ENCODE measurements at regions not wholly inside any gene's neighbourhood (a gene's known extent, or its start where the extent isn't known, plus 50 kb on each side); places are given as distances from the start of the nearest gene placed in this dataset.

DNA sequence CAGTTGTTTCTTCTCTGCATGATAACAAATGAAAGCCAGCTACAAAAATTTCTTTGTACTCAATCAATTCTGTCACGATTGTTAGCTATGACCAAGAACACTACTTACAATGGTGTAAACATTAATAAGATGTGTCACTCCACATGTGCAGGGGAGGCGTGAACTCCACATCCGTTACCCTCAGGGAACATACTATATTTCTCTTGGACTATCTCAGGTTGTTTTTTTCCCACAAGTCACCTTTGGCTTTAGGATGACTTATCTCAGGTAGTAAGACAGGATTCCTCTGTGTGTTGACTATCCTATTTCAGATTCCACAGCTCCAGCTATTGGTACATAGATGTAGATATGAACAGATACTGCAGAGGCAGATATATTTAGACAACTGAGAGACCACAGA lies 423.3 kb upstream of the GRM7 start:
- H3K4me3 ChIP-seq (ENCODE audit: control insufficient read depth, low read depth, low read length): no peak overlapping the region
- DNase-seq (ENCODE audit: low read depth): no peak
- TF ChIP-seq, protein P1, sequence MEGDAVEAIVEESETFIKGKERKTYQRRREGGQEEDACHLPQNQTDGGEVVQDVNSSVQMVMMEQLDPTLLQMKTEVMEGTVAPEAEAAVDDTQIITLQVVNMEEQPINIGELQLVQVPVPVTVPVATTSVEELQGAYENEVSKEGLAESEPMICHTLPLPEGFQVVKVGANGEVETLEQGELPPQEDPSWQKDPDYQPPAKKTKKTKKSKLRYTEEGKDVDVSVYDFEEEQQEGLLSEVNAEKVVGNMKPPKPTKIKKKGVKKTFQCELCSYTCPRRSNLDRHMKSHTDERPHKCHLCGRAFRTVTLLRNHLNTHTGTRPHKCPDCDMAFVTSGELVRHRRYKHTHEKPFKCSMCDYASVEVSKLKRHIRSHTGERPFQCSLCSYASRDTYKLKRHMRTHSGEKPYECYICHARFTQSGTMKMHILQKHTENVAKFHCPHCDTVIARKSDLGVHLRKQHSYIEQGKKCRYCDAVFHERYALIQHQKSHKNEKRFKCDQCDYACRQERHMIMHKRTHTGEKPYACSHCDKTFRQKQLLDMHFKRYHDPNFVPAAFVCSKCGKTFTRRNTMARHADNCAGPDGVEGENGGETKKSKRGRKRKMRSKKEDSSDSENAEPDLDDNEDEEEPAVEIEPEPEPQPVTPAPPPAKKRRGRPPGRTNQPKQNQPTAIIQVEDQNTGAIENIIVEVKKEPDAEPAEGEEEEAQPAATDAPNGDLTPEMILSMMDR (conservative IDR thresholded peaks at IDR 0.05; ENCODE audit: control insufficient read depth, insufficient read depth, low read depth, low read length): no peak

DNA sequence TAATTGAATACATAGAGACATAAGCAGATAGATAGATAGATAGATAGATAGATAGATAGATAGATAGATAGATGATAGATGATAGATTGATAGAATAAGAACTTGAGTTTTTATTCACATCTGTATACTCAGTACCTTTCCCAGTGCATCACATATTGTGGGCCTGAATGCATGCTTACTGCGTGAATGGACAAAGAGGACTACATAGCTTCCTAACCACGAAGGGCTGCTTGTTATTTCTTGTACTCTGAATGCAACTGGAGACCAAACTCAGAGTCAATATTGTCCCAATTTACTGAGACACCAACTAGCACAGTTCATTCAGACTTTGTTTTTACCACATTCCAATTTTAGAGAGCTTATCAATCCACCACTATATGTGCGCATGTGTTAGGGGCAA lies 422.9 kb upstream of the GRM7 start:
- no peak for DNase-seq (ENCODE audit: low read depth)
- H3K4me3 ChIP-seq (ENCODE audit: control insufficient read depth, low read depth, low read length): no peak overlapping the region
- TF ChIP-seq, protein P1 (conservative IDR thresholded peaks at IDR 0.05; ENCODE audit: control insufficient read depth, insufficient read depth, low read depth, low read length): no peak

DNA sequence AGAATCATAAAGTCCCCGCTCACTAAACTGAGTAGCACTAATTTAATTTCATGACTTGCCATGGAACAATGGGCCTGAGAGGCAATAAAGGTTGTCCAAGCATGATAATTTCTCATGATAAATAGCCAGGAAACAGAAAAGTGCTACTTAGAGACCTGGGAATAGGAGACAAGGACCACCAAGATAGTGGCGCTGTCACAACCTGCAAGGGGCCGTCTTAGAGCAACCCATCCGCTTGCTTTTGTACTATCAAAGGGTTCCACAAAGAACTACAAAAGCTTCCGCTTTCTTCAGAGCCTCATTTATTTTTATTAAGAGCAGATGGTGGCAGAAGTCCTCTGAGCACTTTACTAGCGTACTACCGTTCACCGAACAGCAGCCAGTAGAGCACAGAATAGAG lies 421.7 kb upstream of the GRM7 start:
- H3K4me3 ChIP-seq (ENCODE audit: control insufficient read depth, low read depth, low read length): no peak overlapping the region
- TF ChIP-seq, protein P1 (conservative IDR thresholded peaks at IDR 0.05; ENCODE audit: control insufficient read depth, insufficient read depth, low read depth, low read length): no peak
- no peak for DNase-seq (ENCODE audit: low read depth)

DNA sequence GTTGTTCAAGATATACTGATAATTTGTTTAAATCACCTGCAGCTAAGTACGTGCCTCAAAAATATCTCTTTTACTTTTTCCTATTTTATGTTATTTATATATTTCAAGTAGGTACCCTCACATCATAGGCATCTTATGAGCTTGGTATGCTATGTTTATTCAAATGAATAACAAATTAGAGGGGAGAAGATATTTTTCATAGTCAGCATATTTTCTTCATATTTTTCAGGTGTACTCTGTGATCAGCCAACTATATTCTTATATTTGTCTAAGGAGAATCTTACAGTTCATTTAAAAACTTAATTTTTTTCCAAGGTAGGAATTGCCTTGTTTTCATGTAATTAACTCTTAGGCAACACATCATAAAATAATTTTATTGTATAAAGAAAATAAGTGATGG lies 421.1 kb upstream of the GRM7 start:
- TF ChIP-seq, protein P1 (conservative IDR thresholded peaks at IDR 0.05; ENCODE audit: control insufficient read depth, insufficient read depth, low read depth, low read length): no peak
- no peak for DNase-seq (ENCODE audit: low read depth)
- no peak overlapping the region for H3K4me3 ChIP-seq (ENCODE audit: control insufficient read depth, low read depth, low read length)

DNA sequence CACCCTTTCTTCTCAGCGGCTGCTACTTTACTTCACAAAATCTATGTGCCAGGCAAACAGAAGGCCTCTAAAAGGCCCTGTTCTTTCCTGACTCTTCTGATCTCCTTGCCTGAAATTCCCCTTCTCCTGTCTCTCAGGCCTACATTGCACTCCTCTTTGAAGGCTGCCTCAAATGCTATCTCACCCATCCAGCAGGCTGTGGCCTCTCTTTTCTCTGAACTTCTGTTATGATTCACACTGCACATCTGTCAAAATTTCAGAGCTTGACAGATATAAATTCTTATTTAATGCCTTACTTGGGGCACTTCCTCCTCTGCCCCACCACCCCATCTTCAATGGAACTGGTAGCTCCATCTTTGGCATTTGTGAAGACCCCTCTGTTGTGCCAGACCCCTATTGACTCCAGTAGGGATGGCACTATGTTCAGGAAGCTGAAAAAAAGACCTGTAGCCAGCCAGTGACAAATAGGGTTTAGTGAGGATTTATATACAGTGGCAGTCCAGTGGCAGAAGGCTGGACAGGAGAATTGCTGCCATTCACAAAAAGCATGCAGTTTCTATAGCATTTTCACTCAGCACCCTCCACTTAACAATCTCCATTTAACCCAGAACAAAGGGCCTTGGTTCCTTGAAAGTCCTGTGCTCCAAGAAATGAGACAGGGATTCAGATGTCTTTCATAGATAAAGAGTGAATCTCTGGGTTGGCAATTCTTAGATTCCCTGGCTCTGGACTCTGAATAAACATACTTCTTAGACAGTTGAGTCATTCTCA lies 415.8 kb upstream of the GRM7 start:
- TF ChIP-seq, protein P1 (conservative IDR thresholded peaks at IDR 0.05; ENCODE audit: control insufficient read depth, insufficient read depth, low read depth, low read length): no peak
- H3K4me3 ChIP-seq (ENCODE audit: control insufficient read depth, low read depth, low read length): no peak overlapping the region

DNA sequence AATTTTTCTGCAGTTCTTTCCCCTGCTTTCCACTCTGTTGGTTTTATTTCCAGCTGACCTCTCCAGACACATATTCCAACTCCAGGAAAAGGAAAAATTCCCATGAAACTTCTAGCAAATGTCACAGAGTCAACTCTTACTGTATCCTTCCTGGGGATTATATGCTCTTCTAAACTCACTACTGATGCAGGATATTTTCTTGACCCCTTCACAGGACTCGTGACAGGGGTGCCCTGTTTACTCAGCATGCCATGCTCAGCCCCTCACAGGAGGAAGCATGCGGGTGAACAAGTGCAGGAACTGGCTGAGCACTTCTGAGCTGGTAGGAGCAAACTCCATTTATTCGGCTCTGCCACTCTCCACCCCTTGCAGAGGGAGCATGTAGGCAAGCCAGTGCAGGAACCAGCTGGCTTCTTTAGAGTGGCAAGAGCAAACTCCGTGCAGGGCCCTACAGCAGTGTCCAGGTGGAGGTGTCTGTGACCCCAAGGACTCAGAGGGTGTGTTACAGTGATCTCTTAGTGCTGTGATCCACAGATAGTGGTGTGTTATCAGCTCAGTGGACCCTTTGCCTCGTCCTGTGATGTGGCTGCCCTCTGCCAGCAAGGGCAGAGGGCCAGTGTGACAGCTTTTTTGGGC lies 413.6 kb upstream of the GRM7 start:
- no peak overlapping the region for H3K4me3 ChIP-seq (ENCODE audit: control insufficient read depth, low read depth, low read length)
- no peak for DNase-seq (ENCODE audit: low read depth)
- TF ChIP-seq, protein P1 (conservative IDR thresholded peaks at IDR 0.05; ENCODE audit: control insufficient read depth, insufficient read depth, low read depth, low read length): no peak

More for the DNA sequence above, 415.8 kb upstream of the GRM7 start:
- DNase-seq (ENCODE audit: low read depth): no peak
